AG09319 (cell line): ENCODE measurements at regions not wholly inside any gene's neighbourhood (a gene's known extent, or its start where the extent isn't known, plus 50 kb on each side); places are given as distances from the start of the nearest gene placed in this dataset.

Source experiments
- DNase-seq: peaks from one replicate; pipeline ENCODE4 v3.0.0-alpha.2; 2010; ENCODE audit warnings: low read depth; ENCODE audit errors: extremely low read depth
- TF ChIP-seq, protein P1 (sequence below): IDR thresholded peaks from 2 replicates; pipeline ENCODE4 v1.5.1; 2011; ENCODE audit warnings: low read depth, mild to moderate bottlenecking, inconsistent platforms, low read length, moderate library complexity

DNA sequence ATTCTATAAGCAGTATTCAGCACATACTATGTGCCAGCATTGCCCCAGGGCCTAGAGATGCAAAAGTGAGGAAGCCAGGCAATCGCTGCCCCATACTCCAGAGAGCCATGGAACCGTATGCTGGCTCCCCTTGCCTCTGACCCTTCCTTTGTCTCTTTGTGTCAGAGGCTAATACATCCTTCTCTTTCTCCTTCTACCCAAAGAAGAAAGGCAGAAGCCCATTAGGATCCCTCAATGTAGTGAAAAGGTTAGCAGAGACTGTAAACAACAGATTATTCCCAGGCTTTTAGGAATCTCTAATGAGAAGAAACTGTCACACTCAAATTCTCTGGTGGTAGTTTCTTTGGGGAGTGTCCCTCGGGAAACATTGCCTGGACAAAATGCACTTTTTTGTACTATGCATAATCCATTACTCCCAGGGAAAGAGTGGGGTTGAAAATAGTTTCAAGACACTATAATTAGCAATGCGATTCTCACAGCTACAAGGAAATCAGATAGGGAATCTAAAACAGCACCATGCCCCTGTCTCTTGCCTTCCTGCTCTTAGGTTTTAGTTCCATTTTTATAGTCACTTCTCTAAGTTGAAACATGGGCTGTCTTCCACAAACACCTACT lies 325.2 kb upstream of the CNR1 start:
- TF ChIP-seq, protein P1, sequence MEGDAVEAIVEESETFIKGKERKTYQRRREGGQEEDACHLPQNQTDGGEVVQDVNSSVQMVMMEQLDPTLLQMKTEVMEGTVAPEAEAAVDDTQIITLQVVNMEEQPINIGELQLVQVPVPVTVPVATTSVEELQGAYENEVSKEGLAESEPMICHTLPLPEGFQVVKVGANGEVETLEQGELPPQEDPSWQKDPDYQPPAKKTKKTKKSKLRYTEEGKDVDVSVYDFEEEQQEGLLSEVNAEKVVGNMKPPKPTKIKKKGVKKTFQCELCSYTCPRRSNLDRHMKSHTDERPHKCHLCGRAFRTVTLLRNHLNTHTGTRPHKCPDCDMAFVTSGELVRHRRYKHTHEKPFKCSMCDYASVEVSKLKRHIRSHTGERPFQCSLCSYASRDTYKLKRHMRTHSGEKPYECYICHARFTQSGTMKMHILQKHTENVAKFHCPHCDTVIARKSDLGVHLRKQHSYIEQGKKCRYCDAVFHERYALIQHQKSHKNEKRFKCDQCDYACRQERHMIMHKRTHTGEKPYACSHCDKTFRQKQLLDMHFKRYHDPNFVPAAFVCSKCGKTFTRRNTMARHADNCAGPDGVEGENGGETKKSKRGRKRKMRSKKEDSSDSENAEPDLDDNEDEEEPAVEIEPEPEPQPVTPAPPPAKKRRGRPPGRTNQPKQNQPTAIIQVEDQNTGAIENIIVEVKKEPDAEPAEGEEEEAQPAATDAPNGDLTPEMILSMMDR: no peak
- DNase-seq: no peak

DNA sequence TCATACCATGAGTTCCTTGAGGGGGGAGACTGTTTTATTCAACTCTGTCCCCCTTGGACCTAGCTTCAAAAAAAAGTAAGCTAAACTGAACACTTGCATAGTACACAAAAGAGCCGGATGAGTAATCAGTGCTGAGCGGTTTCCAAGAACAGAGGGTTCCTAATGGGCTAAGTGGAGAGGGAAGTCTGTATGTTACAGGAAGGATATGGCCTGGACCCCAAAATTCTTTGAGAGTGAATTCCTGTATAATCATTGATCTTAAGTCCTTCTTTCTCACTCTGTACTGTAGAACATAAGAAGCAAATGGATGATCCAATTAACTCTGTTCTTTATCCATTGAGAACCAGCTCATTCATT lies 324.7 kb upstream of the CNR1 start:
- DNase-seq: no peak

DNA sequence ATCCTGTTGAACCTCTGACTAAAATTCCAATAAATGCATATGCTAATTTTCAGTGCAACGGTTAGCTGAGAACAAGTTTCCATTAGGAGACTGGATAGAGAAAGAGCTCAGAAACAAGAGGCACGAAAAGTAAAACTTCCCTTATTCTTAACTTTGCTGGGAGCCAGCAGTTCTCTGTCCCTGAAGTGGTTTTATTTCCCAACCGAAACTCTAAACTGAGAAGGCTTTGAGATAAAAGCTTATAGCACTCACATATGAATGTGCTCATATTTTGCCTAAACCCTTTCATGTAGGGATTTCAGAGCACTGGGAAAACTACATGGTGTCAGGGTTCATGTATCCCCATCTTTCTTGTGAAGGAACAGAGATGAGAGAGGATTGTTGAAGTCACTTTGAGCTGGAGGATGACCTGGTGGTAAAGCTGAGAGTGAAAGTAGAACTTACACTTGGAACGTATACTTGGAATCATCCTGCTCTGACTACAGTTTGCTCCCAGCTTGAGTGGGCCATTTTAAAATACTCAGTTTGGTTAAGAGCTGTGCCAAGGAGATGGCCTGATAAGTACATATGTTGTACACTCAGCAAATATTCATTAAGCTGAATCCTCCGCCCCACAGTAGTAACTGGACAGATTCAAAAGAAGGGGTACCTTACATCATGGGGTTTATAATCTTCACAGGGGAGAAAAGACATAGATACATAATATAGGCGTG lies 324.2 kb upstream of the CNR1 start:
- TF ChIP-seq, protein P1: no peak

More for the DNA sequence above, 324.7 kb upstream of the CNR1 start:
- TF ChIP-seq, protein P1: no peak

DNA sequence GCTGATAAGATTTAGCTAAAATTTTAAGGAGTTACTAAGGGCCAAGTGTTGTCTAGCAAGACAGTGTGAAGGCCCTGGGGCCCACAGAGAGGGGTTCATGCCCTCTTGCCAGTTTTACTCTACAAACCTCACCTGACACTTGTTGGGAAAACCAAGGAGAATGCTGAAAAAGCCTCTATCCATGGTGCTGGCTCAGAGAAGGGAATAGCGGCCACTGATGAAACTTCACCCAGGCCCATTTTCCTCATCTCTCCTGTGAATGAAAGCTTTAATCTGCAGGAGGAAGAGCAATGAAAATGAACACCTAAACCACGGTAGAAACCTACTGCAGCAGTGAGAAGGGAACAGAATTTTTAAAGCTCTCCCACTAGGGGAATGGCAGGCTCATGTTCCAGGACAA lies 317.3 kb upstream of the CNR1 start:
- TF ChIP-seq, protein P1: no peak
- no peak for DNase-seq

More for the DNA sequence above, 324.2 kb upstream of the CNR1 start:
- DNase-seq: no peak

DNA sequence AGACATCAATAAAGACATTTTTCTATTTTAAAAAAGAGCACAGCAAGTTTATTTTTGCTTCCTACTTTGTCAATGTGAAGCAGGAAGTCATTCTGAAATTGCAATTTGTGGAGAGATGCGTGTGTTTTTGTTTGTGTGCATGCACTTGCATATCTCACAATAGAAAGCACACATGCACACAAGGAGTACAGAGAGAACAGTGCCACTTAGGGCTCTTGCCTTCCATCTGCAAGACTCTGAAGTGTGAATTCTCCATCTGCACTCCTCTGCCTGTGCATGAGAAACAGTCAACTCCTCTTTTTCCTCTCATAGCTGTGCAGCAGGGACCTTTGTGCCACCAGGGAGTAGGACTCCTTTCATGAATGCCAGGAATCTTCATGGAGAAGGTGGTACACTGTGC lies 316.3 kb upstream of the CNR1 start:
- TF ChIP-seq, protein P1: no peak
- DNase-seq: no peak

DNA sequence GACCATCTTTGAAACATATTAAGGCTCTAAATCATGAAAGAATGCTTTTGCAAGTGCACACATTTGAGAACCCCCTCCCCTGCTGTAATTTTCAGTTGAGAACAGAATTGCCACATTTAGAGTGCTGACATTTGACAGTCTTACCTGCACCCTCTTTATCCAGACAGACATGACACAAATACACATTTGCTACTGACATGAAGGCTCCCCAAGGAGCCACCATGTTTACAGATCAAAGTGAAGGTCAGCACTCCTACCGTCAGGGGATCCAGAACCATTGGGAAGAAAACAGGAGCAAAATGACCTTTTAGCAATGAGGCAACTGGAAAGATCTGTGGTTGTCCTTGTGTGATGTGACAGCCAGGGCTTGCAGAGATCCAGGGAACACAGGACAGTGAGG lies 315.4 kb upstream of the CNR1 start:
- DNase-seq: no peak
- TF ChIP-seq, protein P1: no peak

DNA sequence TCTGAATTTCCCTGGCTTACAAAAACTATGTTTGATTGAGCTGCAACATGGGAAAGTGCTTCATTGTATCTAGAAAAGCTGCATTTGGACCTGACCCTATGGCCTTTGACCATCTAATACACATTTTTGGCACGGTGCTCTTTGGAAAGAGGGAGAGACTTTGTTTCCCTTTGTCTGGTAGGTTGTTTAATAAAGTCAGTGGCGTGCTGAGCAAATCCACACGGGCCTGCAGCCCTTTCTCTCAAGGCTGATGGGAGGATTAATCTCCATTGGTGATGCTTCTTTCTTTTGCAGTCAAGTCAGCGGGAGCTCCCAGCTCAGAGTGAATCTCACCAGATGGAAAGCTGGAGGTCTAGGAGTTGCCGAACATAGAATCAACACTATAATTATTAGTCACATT lies 314.7 kb upstream of the CNR1 start:
- DNase-seq: no peak
- TF ChIP-seq, protein P1: no peak
